HUDEP-2 (cell line): ENCODE measurements at regions not wholly inside any gene's neighbourhood (a gene's known extent, or its start where the extent isn't known, plus 50 kb on each side); places are given as distances from the start of the nearest gene placed in this dataset.

Experiments
- DNase-seq, 76 experiments: peaks; one replicate each; lab custom pipeline; 2025; ENCODE audit not compliant: unreplicated experiment in 76 of 76; lab: John Stamatoyannopoulos, UW

GRCh38 chrX:39204353-39204752 lies 403.1 kb downstream of the MID1IP1 start:
- no peak for DNase-seq

GRCh38 chrX:39204945-39205344 lies 403.7 kb downstream of the MID1IP1 start:
- DNase-seq: no peak

GRCh38 chrX:39205467-39205866 lies 404.2 kb downstream of the MID1IP1 start:
- DNase-seq: no peak

- no peak for DNase-seq
Observed at GRCh38 chrX:39206399-39207145, 405.3 kb downstream of the MID1IP1 start.

GRCh38 chrX:39211501-39211900 lies 410.2 kb downstream of the MID1IP1 start:
- no peak for DNase-seq

- no peak for DNase-seq
Observed at GRCh38 chrX:39212456-39212855, 411.2 kb downstream of the MID1IP1 start.

GRCh38 chrX:39214387-39215126 lies 413.3 kb downstream of the MID1IP1 start:
- no peak for DNase-seq

- DNase-seq: no peak
Observed at GRCh38 chrX:39220952-39221351, 419.7 kb downstream of the MID1IP1 start.

- DNase-seq: no peak
Observed at GRCh38 chrX:39222346-39223113, 421.3 kb downstream of the MID1IP1 start.

- no peak for DNase-seq
Observed at GRCh38 chrX:39226251-39226650, 425.0 kb downstream of the MID1IP1 start.

GRCh38 chrX:39227371-39227770 lies 426.1 kb downstream of the MID1IP1 start:
- DNase-seq: no peak

- DNase-seq: no peak
Observed at GRCh38 chrX:39238006-39238405, 436.7 kb downstream of the MID1IP1 start.

- DNase-seq: peak in 27 of 76 experiments; percentile 0 to 37 (median 3)
Observed at GRCh38 chrX:39242187-39242586, 440.9 kb downstream of the MID1IP1 start.

GRCh38 chrX:39244147-39244546 lies 442.9 kb downstream of the MID1IP1 start:
- DNase-seq: no peak

- DNase-seq: no peak
Observed at GRCh38 chrX:39245024-39245423, 443.8 kb downstream of the MID1IP1 start.

- DNase-seq: no peak
Observed at GRCh38 chrX:39247536-39247935, 446.3 kb downstream of the MID1IP1 start.

GRCh38 chrX:39248330-39248729 lies 447.1 kb downstream of the MID1IP1 start:
- DNase-seq: no peak

GRCh38 chrX:39249999-39250398 lies 448.7 kb downstream of the MID1IP1 start:
- DNase-seq: no peak

- no peak for DNase-seq
Observed at GRCh38 chrX:39251995-39252394, 450.7 kb downstream of the MID1IP1 start.

GRCh38 chrX:39253551-39253950 lies 452.3 kb downstream of the MID1IP1 start:
- no peak for DNase-seq

- DNase-seq: peak in 2 of 76 experiments; percentile 0 to 1
Observed at GRCh38 chrX:39258331-39258730, 457.1 kb downstream of the MID1IP1 start.
